Muscle of back (tissue), 3 donors: ENCODE measurements at regions not wholly inside any gene's neighbourhood (a gene's known extent, or its start where the extent isn't known, plus 50 kb on each side); places are given as distances from the start of the nearest gene placed in this dataset.
"Not testable (repeated sequence)": the region's sequence is repeated elsewhere in the genome, so short reads cannot be mapped to it uniquely, and the experiment has no call there.

ENCODE experiments used
- DNase-seq, 3 donors: peaks; one replicate each; pipeline versions ENCODE4 v3.0.0 to v3.0.0-alpha.2; 2013

DNA sequence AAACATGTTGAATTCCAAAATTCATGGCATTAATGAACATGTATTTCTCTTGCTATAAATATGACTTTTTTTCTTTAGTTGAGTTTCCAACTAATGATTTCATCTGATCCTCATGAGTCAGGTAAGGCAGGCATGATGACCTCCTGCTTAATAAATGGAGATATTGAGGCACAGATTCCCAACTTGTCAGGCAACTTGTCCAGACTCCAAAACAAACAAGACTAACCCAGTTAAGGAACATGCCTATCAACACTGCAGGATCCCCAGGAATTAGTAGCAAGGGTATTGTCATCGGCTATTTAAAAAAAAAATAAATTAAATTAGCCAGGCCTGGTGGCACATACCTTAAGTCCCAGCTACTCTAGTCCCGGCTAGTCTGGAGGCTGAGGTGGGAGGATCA lies 121.3 kb upstream of the SALL4 start:
- no peak for DNase-seq

DNA sequence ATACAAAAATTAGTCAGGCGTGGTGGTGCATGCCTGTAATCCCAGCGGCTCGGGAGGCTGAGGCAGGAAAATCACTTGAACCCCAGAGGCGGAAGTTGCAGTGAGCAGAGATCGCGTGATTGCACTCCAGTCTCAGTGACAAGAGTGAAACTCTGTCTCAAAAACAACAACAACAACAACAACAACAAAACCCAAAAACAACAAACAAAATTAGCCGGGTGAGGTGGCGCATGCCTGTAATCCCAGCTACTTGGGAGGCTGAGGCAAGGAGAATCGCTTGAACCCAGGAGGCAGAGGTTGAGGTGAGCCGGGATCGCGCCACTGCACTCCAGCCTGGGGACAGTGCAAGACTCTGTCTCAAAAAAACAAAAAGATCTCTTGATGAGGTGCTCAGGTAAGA lies 120.5 kb upstream of the SALL4 start:
- not testable (repeated sequence) for DNase-seq

DNA sequence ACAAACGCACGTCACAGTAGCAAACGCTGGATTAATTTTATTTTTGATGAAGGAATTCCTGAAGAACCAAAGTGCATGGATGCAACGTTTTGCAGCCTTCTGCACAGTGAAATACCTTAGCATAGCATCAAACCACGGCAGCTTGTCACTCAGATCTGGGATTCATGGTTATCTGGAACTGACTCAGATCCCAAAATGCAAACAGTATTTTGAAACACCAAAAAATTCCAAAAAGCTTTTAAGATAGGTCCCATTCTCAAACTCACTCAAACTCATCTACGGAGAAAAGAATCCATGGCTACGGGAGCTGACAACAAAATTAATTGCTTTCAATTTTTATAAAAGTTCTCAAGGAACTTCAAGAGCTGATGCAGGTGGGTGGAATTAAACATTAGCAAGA lies 116.2 kb upstream of the SALL4 start:
- no peak for DNase-seq

DNA sequence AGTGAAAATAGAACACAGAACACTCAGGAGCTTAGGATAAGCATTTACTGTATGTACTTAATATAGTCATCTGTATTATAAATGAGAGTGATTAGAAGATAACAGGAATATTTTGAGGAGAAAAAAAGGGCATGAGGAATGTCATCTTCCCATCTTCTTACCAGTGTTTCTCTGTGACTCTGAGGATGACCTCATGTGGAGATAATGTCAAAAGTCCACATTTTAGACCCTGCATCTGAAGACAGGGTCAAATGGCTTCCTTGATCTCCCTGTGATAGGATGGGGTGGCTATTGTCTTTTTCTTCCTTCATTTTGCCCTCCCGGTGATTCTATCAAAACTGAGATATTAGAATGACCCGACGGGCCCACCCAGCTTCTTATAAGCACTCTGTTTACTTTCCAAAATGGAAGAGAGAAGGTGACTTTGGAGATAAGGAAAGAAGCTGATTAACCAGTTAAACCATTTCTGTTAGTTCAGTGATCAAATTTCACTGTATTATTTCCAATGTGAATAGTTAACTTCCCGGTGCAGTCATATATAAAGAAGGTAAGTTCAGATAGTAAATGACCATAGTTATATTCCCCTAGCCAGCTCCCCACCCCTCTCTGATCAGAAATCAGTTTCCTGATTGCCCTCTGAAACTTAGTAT lies 115.7 kb upstream of the SALL4 start:
- no peak for DNase-seq

DNA sequence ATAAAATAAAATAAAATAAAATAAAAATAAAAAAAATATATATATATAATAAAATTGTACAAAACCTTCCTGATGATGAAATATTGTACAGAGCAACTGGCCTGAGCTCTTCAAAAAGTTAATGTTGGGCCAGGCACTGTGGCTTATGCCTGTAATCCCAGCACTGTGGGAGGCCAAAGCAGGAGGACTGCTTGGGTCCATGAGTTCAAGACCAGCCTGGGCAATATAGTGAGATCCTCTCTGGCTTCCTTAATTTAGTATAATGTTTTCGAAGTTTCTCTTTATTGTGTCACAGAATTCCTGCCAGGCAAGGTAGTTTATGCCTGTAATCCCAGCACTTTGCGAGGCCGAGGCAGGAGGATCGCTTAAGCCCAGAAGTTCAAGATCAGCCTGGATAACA lies 113.9 kb upstream of the SALL4 start:
- DNase-seq: no peak

DNA sequence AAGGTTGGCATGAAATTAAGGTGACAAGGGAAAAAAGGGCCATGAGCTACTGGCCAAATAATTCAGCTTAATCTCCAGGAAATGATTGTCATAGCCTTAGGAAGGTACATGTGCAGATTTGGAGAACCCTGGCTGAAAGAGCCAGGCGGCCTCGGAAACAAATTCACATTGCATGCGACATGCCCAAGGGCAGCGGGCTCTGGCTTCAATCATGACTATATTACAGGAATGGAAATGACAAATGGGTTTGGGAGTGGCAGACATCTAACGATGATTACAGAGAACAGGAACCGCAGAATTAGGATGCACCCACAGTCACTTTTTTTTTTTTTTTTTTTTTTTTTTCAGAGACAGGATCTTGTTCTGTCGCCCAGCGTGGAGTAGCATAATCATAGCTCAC lies 112.4 kb upstream of the SALL4 start:
- DNase-seq: no peak

DNA sequence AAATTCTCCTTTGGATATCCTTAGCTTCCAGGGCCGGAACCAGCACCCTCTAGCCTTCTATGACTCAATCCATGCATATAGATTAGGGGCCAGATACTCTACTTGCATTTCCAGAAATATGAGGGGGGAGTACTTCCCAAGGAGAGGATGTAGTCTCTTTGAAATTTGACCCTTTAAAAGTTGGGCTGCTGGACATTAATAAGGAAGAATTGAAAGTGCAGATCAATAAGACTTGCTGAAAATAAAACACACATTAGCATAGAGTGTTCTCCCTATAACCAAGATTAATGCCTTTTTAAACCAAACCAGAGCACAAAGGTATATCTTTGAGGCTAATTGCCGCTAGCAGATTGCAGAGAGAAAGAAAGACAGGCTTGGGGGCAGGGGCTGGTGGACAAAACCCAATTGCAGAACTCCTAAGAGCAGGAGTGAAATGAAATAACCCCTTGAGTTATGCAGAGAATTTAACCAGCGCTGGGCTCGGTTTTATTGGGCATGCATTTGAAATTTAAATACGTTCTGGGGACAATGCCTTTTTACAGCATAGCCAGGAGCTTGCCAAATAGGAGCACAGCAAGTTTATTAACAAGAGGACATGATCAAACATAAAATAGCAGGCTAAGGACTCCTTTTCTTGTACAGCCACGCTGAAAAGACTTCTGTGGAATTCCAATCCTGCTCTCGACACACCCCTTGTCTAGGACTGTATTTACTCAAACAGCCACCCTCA lies 108.2 kb upstream of the SALL4 start:
- peak in 1 of 3 donors; percentile 11 for DNase-seq

DNA sequence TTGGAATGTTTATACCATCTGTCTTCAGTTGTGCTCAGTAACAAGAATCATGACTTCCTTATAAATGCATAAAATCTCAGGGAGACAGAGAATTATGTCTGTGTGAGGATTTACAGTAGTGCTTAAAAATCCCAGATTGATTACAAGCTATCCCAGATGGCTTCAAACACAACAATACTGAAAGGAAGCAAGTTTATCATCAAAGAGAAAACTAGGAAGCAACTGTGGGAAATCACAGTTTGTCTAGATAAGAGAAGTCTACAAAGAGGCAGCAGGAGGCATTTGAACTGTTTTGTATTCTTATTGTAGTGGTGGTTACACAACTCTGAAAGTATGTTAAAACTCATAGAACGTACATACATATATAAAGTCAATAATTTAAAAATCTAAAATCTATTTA lies 104.4 kb upstream of the SALL4 start:
- no peak for DNase-seq

DNA sequence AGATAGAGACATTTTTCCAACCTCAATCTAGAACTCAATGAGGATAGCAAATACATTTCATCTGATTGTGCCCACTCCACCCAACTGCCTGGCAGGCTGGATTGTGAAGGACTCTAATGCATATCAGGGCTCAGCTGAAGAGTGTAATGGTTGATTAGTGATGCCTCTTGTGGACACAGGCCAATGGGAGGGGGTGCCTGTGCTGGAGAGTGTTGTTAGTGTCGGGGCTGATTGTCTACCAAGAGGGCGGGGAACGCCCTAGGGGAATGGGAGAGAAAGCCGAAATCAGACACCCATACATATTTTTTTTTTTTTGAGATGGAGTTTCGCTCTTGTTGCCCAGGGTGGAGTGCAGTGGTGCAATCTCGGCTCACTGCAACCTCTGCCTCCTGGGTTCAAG lies 103.7 kb upstream of the SALL4 start:
- no peak for DNase-seq

DNA sequence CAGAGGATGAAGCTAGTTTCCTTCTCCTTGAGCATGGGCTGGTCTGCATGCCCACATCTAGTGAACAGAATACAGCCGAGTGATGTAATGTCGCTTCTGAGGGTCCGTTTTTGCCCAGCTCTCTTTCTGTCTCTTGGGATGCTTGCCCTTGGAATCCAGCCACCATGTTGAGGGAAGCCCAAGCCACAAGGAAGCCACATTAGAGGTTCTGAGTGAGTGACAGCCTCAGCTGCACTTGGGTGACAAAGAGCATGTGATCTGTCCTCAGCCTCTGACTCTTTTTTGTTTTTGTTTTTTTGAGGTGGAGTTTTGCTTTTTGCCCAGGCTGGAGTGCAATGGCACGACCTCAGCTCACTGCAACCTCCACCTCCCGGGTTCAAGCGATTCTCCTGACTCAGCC lies 100.6 kb upstream of the SALL4 start:
- DNase-seq: no peak

DNA sequence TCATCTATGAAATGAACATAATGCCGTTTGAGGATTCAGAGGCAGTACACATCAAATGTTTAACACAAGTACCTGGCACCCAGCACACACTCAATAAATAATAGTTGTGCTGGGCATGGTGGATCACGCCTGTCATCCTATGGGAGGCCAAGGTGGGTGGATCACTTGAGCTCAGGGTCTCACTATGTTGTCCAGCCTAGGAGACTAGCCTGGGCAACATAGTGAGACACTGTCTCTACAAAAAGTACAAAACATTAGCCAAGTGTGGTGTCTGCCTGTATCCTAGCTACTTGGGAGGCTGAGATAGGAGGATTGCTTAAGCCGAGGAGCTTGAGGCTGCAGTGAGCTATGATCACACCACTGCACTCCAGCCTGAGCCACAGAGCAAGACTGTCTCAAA lies 98.1 kb upstream of the SALL4 start:
- no peak for DNase-seq

DNA sequence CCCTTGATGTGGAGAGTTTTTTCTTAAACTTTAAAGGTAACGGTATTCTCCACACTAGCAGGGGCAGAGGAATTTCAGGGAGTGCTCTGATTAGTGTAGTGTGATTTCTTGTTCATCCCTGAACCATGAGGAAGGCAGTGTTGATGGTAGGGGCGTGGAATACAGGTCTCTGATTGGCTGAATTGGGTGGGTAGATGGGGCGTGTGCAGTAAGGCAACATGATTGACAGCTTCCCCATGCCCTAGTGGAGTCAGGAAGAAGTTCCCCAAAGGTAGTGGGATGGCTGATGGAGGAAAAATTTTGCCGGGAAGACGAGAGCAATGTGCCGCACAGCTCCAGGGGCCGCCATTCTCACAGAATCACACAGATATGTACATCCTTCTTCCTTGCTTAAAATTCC lies 97.4 kb upstream of the SALL4 start:
- no peak for DNase-seq

DNA sequence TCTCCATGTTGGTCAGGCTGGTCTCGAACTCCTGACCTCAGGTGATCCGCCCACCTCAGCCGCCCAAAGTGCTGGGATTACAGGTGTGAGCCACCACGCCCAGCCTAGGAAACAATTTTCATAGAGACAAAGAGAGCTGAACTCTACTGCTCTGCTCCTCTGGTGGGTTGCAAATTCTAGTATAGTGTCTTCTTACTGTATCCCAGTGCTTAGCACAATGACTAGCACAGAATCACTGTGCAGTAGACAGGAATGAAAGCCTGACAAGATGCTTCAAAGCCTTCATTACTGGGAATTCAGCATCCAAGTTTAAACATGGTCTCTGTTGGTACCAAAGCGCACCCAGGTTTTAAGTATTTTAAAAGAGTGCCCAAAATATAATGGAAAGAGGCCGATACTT lies 96.5 kb upstream of the SALL4 start:
- no peak for DNase-seq

DNA sequence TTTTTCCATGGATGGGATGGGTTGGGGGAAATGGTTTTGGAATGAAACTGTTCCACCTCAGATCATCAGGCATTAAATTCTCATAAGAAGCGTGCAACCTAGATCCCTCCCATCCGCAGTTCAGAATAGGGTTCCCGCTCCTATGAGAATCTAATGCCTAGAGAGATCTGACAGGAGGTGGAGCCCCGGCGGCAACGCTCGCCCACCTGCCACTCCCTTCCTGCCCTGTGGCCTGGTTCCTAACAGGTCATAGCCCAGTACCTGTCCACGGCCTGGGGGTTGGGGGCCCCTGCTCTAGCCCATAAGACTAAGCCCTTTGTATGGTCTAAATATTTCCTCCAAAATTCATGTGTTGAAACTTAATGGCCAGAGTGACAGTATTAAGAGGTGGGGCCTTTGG lies 92.3 kb upstream of the SALL4 start:
- DNase-seq: no peak

DNA sequence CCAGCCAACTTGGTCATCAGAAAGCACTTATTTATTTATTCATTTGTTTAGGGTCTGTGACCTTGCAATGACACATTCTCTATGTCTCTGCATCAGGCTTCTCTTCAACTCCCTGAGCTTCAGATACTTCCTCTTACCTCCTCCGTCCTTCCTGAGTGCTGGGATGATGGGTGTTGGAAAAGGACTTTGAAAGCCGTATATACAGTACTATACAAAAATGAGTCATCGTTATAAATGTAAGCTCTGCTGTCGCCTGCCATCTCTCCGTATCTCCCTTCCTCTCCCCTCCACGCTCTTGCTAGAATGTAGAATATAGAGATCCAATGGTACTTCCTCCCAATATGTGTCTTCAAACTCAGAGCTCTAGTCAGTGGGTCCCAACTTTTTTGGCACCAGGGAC lies 91.9 kb upstream of the SALL4 start:
- no peak for DNase-seq

DNA sequence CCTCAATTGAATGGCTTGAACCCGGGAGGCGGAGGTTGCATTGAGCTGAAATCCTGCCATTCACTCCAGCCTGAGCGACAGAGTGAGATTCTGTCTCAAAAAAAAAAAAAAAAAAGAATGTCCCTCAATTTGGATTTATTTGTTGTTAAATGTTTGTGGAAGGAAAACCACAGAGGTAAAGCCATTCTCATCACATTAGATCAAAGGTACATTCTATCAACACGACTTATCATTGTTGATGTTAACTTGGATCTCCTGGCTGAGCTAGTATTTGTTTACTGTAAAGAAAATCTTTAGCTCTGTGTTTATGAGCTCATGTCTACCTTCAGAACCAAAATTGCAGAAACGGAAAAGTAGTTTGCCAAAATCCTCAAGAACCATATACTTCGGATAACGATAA lies 91.4 kb upstream of the SALL4 start:
- no peak for DNase-seq

DNA sequence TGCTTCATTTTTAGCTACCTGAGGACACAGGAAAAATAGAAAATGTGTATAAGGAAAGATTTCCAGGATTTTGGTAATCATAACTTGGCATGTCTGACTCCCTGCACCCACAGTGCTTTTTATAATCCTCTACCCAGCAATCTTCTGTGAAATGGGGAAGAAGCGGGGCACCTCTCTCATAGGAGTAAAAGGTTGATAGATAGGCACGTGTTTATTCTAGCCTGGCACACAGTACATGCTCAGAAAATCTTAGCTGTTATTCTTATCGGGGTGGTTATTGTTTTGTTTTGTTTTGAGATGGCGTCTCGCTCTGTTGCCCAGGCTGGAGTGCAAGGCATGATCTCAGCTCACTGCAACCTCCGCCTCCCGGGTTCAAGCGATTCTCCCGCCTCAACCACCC lies 87.7 kb upstream of the SALL4 start:
- no peak for DNase-seq

DNA sequence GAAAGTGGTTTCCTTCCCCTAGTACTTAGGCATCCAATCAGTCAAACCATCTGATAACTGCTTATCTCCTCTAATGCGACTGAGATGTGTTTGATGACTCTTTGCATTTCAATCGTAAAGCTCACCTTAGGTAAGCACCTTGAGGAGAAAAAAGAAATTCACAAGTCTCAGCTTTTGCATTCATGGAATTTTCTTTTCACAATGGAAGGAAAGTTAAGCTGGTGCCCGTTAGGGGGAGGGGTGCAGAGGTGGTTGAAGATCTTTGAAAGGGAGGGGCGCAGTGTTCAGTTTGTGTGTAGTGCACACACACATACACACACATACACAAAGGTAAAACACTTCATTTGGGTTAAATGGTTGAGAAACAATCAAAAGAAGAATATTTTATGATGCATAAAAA lies 87.1 kb upstream of the SALL4 start:
- no peak for DNase-seq

DNA sequence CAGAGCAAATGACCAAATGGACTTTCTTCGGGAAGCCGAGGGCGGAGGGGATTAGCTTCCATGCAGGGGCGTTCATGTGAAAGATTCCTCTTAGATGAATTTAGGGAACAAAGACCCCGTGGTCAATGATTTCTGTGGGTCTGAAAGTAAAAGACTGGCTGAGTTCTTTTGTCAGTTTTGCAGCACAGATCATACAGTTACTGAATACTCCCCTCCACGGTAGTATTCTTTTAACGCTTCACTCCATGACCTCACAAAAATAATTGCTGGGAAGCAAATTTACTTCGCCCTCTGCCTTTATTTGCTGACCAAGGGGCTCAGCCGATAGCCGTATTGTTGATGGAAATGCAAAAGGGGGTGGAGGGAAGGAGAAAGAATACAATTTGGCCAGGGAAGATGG lies 86.0 kb upstream of the SALL4 start:
- no peak for DNase-seq

DNA sequence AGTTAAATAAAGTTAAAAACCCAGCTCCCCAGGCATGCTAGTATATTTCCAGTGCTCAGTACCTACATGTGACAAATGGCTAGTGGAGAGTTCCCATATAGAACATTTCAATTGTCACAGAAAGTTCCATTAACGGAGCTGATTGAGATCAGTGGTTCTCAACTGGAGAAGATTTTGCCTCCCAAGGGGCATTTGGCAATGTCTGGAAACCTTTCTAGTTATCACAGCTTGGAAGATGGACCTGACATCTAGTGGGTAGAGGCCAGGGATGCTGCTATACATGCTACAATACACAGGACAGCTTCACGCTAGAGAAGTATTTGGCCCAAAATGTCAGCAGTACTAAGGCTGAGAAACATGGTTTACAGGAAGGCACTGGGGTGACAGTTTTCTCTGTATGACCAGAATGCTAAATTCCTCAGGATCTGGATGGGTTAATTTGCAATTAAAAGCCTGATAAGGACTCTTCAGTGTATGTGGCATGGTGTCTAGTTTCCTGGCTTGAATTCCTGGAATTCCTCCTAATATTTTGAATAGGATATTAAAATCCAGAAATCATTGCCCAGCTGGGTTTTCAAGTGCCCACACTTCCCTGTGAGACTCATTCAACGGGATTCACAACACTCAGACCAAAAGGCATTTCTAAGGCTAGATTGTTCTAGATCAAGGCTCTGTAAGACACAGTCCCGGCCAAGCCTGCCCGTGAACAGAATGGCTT lies 84.7 kb upstream of the SALL4 start:
- no peak for DNase-seq

DNA sequence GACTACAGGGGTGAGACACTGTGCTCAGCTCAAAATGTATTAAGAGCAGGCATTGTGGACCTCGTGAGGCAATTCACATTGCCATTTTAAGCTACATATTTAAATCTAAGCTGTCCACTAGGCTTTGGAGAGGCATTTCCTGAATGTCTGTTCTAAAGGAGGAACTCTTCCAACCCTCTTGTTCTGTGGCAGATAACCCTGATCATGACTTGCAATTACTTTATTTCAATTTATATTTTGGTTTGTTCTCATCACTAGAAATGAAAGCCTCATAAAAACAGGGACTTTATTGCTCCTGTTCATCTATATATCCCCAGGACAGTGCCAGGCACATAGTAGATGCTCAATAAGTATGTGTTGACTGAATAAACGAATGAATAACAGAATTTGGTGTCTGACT lies 84.0 kb upstream of the SALL4 start:
- no peak for DNase-seq

DNA sequence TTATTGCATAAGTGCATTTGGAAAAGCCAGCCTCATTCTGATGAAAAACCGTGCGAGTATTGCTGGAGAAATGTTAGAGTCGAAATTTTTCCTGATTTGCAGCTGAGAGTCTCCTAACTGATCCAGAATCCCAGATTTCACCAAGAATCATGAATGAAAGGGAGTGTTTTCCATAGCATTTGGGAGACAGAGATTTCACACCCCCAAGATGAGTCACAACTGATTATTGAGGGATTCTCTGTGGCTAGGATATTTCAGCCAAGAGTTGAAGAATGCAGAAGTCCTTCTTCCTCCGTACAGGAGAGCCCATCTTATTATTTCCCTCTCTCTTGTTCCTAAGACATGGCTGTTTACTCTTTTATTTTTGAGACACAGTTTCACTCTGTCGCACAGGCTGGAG lies 82.2 kb upstream of the SALL4 start:
- DNase-seq: peak in 1 of 3 donors; percentile 30

DNA sequence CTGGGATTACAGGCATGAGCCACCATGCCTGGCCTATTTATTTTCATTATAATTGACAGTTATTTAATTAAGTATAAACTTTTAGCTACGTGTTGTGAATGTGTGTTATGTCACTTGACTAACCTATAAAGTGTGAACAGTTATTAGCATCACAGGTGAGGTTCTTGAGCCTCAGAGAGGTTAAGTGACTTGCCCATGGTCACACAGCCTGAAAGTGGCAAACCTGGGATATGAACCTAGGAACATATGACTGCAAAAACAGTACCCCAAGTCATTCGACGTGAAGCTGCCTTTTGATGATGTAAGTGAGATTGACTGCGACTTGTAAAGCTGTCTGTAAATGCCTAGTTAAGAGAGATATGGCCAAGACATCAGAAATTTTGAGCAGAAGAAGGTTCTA lies 77.9 kb upstream of the SALL4 start:
- no peak for DNase-seq
